GM19351 (cell line): ENCODE measurements at regions not wholly inside any gene's neighbourhood (a gene's known extent, or its start where the extent isn't known, plus 50 kb on each side); places are given as distances from the start of the nearest gene placed in this dataset.
"Not testable (repeated sequence)": the region's sequence is repeated elsewhere in the genome, so short reads cannot be mapped to it uniquely, and the experiment has no call there.

ENCODE experiments used
- ATAC-seq: cut with Tn5 transposase; IDR thresholded peaks from one replicate; pipeline ENCODE4 v1.9.1; 2021; ENCODE audit warnings: mild to moderate bottlenecking, moderate library complexity; ENCODE audit not compliant: unreplicated experiment

- ATAC-seq = no peak
These were observed 827.7 kb upstream of the BRINP3 start for GRCh38 chr1:191305370-191305769.

GRCh38 chr1:191306916-191307315 is 829.3 kb upstream of the BRINP3 start:
- ATAC-seq = no peak

DNA sequence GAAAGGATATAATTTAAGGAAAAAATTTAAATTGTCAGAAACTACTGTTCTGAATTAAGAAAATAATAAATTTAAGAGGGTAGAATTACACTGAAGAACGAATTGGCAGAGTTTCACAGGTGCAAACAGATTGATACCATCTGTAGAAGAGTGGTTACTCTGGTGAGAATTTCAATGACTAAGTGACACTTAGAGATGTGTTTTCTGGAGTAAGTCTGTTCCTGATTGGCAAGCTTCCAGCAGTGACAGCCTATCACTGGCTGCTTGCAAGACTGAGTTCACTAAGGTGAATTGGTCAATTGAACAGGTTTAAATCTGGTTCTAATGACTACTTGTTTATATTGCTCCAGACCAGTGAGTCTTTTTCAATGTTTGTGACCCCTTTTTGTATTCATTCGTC is 838.2 kb upstream of the RGS18 start:
- ATAC-seq = no peak

- no peak for ATAC-seq
These were observed 830.4 kb upstream of the RGS18 start for GRCh38 chr1:191327868-191328267.

DNA sequence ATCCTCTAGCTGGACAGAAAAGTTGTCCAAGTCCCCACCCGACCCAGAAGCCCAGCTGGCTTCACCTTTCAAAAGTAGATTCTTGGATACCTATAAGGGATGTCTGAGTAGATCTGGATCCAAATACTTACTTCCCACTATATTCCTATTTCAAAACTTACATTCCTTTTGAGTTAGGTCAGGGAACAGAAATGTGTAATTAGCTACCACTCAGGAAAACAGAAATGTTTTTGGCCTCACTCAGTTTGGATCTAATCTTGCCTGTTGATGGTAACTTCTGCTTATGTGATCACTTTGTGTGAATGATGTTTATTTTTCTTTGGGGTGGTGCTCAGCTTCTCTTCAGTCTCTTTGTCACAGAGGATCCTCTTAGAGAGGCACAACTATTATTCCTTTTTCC is 814.4 kb upstream of the RGS18 start:
- no peak for ATAC-seq

GRCh38 chr1:191346381-191346780 is 811.9 kb upstream of the RGS18 start:
- ATAC-seq = no peak

DNA sequence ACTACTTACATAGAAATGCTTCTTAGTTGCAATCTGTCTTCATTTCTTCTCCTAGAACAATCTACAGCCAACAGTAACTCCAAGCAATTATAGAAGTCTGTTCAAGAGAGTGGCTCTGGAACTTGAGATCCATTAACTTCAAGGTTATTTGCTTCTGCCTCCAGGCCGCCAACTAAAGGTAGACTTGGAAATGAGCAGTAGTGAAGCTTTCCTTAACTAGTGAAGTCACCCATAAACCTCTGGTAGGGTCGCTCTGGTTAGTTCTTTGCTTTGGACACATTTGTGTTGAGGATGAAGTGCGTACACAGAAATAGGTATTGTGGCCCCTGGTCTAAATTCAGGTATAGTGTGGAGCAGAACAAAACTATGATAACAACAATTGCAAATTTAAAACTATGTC is 809.9 kb upstream of the RGS18 start:
- no peak for ATAC-seq

DNA sequence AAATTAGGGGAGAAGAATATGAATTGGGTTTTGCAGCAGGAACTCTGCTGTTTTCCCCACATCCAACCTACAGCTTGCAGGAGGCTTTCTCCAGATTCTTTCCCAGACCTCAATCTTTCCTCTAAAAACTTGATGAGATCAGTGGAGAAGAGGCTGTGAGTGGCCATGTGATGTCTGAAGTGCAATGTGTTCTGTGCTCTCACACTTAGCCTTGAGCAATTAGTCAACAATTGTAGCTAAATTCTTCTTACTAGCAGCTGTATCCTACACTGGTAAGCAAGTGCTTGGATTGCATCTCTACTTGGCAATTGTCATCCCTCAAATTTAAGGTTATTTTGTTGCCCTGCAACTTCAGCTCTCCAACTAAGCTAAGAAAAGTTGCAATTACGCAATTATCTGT is 807.3 kb upstream of the RGS18 start:
- no peak for ATAC-seq

GRCh38 chr1:191358724-191359123 is 799.5 kb upstream of the RGS18 start:
- ATAC-seq = no peak

- ATAC-seq = no peak
These were observed 791.6 kb upstream of the RGS18 start for GRCh38 chr1:191366686-191367085.

DNA sequence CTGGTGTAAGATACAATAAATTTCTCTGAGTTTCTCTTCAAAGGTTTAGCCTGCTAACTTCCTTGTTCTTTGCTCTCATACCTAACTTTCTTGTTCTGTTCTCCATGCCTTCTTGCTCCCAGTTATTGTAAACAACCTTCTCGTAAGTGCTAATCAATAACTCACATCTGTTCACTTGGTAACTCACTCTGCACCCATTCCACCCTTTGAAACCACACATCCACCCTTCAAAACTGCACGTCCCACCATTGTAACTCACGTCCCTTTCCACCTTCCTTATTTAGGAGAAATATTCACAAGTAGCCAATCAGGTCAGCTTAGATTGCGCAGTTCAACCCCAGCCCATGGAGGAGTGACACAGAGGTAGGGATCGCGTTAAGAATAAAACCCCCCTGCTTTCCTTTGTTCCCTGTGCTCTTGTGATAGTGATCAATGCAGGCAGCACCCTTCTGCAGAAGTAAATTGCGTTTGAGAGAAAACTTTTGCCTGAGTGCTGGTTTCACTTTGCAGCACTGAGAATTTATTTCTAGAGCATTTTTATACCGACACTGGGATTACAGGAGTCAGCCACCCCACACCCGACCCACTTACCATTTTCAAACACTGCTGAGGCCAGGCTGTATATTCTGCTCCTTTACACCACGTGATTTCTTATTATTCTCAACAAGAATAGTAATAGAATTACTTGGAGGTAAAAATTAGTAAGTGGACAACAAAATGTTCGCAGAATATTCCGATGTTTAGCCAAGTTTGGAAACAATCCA is 789.2 kb upstream of the RGS18 start:
- ATAC-seq = no peak

DNA sequence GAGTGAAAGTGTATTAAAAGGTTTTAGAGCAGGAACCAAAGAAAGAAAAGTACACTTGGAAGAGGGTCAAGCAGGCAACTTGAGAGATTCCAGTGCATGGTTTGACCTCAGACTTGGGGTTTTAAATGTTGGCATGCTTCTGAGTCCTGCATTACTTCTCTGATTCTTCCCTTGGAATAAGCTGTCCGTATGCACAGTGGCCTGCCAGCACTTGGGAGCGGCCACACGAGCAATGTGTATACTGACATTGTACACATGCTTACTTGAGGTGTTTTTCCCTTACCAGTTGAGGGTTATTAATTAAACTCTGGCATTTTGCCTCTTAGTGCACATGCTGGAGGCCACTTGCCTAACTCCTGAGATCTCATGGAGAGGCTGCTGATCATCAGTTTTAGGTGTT is 786.6 kb upstream of the RGS18 start:
- no peak for ATAC-seq

DNA sequence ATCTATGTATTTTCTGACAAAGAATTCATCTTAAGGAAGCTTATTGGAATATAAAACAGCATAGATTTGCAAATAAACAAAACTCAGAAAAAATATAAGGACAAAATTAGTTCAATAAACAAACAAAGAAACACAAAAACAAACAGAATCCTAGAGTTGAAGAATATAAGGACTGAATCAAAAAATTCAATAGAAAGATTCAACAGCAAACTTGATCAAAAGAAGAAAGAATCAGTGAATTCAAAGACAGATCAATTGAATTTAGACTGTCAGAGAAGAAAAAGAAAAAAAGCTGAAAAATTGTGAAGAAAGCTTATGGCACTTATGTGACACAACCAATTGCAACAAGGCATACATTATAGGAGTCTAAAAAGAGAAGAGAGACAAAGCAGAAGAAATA is 770.0 kb upstream of the RGS18 start:
- no peak for ATAC-seq

DNA sequence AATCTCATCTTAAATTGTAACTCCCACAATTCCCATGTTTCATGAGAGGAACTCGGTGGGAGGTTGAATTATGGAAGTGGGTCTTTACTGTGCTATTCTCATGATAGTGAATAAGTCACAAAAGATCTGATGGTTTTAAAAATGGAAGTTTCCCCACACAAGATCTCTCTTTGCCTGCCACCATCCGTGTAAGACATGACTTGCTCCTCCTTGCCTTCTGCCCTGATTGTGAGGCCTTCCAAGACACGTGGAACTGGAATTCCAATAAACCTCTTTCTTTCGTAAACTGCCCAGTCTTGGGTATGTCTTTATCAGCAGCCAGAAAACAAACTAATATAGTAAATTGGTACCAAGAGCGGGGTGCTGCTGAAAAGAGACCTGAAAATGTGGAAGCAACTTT is 761.6 kb upstream of the RGS18 start:
- ATAC-seq = no peak

DNA sequence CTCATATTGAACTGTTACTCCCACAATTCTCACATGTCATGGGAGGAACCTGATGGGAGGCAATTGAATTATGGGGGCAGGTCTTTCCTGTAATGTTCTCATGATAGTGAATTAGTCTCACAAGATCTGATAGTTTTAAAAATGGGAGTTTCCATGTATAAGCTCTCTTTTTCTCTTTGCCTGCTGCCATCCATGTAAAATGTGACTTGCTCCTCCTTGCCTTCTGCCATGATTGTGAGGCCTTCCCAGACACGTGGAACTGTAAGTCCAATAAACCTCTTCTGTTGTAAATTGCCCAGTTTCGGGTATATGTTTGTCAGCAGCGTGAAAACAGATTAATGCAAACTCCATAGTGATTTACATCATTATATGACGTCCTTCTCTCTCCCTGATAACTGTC is 759.7 kb upstream of the RGS18 start:
- ATAC-seq = no peak

DNA sequence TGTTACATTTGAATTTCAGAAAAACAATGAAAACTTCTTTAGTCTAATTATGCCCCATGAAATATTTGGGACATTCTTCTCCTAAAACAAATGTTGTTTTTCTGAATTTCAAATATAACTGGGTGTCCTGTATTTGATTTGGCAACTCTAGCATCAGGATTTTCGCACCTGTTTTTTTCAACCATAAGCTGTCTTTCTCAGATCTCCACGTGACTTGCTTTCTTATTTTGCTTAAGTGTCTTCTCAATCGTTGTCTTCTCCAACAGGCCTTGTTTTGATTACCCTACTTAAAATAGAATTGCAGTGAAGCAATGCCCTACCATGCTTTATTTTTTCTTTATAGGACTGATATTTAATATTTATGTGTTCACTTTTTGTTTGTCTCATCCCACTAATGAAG is 752.8 kb upstream of the RGS18 start:
- ATAC-seq = no peak

DNA sequence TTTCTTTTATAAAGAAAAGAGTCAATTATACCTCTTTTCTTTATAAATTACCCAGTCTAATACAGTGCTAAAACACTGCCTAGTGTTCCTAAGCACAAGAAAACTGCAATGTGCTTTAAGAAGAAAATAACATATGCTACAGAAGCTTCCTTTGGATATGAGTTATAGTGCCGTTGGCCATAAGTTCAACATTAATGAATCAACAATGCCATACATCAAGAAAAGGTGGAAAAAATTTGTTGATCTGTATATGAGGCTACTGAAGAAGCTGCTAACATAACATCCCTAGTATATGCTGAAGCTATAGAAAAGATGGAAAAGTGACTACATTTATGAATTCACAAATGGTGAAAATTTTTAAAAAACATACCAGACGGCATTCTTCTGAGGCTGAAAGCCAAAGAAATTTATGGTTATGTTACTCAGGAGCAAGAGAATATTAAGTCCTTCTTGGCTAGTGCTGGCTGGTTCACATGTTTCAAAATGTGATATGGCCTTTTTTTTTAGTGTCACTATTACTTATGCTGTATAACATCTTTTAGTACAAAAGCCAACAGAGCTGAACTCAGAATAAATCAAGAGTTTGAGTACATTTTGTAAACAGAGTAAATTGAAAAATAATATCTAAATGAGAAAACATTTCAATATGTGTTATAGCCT is 743.2 kb upstream of the RGS18 start:
- ATAC-seq = no peak

DNA sequence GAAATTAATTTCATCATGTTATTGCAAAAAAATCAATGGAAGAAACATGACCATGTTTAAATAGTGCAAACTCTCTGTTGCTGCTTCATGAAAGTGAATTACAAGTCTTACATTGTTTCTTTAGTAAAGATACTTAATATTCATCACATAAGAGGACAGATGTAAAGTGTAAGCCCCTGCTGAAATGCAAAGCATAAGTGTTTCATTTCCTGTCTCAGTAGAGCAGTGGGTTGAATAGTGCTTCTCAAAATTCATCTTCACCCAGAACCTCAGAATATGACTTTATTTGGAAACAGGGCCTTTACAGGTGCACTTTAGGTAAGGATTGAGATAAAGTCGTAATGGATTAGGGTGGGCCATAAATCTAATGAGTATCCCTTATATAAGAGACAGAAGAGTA is 738.4 kb upstream of the RGS18 start:
- no peak for ATAC-seq

GRCh38 chr1:191427593-191427992 is 730.7 kb upstream of the RGS18 start:
- ATAC-seq = no peak

- ATAC-seq = no peak
These were observed 725.4 kb upstream of the RGS18 start for GRCh38 chr1:191432817-191433216.

GRCh38 chr1:191438979-191439378 is 719.3 kb upstream of the RGS18 start:
- no peak for ATAC-seq

GRCh38 chr1:191448279-191448678 is 710.0 kb upstream of the RGS18 start:
- ATAC-seq = not testable (repeated sequence)

DNA sequence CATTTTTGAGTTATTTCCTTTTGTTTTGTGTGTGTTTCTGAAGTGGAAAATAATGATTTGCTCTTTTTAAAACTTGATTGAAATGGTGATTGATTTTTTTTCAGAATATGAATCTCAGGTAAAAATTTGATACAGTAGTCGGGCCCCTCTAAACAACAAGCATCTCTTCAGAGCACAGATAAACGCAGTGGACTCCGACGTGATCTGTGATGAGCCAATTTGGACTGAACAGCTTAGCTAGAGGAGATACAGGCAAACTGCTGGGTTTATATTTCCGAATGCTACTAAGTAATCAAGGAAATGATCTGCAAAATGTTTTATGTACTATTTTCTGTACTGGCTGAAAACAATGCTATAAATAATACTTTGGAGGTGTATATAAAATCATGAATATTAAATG is 705.7 kb upstream of the RGS18 start:
- ATAC-seq = no peak
